ENCODE measurements at regions not wholly inside any gene's neighbourhood (a gene's known extent, or its start where the extent isn't known, plus 50 kb on each side); places are given as distances from the start of the nearest gene placed in this dataset.

GRCh38 chr2:71896385-71897136, 251.1 kb downstream of the CYP26B1 start:
- Histone ChIP-seq H3K9me3 (no peaks in the 10 kb centered on the region), H3K4me1 (no peaks in the 10 kb centered on the region), H3K27me3 (no peaks in the 10 kb centered on the region), H3K27ac (no peak overlapping the region), H3K4me3 (no peak overlapping the region), H3K36me3 (no peaks in the 10 kb centered on the region)
- 67 to 70% methylated on average over 9 of the region's 9 CpGs for WGBS, 2 donors
- ATAC-seq (no peak), FAIRE-seq (no peak), DNase-seq (no peak)
- TF ChIP-seq CTCF (IDR thresholded peaks at IDR 0.05) = no peak
- intact Hi-C loops (cut with DNase I) = no loop called here

GRCh38 chr2:71895320-71896161, 252.1 kb downstream of the CYP26B1 start:
- DNase-seq = no peak
- Histone ChIP-seq H3K4me1 (no peaks in the 10 kb centered on the region), H3K4me3 (no peak overlapping the region), H3K36me3 (no peaks in the 10 kb centered on the region), H3K27ac (no peak overlapping the region), H3K9me3 (no peaks in the 10 kb centered on the region), H3K27me3 (no peaks in the 10 kb centered on the region)
- 83 to 93% methylated on average over 10 of the region's 10 CpGs for WGBS, 2 donors
- no peak for ATAC-seq
- no peak for FAIRE-seq
- no peak for TF ChIP-seq CTCF (IDR thresholded peaks at IDR 0.05)
- intact Hi-C loops (cut with DNase I) = no loop called here

- FAIRE-seq = no peak
- no peaks in the 10 kb centered on the region for H3K36me3 ChIP-seq
- TF ChIP-seq CTCF (IDR thresholded peaks at IDR 0.05) = no peak
- H3K27ac ChIP-seq = no peak overlapping the region
- no peak for ATAC-seq
- no peak overlapping the region for H3K4me3 ChIP-seq
- H3K9me3 ChIP-seq = no peaks in the 10 kb centered on the region
- no peaks in the 10 kb centered on the region for H3K4me1 ChIP-seq
- intact Hi-C loops (cut with DNase I) = no loop called here
- WGBS, 2 donors = 62 to 73% methylated on average over 8 of the region's 8 CpGs
- H3K27me3 ChIP-seq = no peaks in the 10 kb centered on the region
- no peak for DNase-seq
These were observed 253.4 kb downstream of the CYP26B1 start for GRCh38 chr2:71894261-71894660.

GRCh38 chr2:71893646-71894045, 254.0 kb downstream of the CYP26B1 start:
- ATAC-seq (no peak), DNase-seq (no peak), FAIRE-seq (no peak)
- intact Hi-C loops (cut with DNase I) = no loop called here
- no peaks in the 10 kb centered on the region for H3K36me3 ChIP-seq
- WGBS, 2 donors = 64 to 69% methylated on average over 13 of the region's 13 CpGs
- no peak overlapping the region for H3K27ac ChIP-seq
- H3K4me3 ChIP-seq = no peak overlapping the region
- H3K27me3 ChIP-seq = no peaks in the 10 kb centered on the region
- H3K9me3 ChIP-seq = no peaks in the 10 kb centered on the region
- no peaks in the 10 kb centered on the region for H3K4me1 ChIP-seq
- TF ChIP-seq CTCF (IDR thresholded peaks at IDR 0.05) = no peak

GRCh38 chr2:71892896-71893295, 254.8 kb downstream of the CYP26B1 start:
- Histone ChIP-seq H3K4me1 (no peaks in the 10 kb centered on the region), H3K4me3 (no peak overlapping the region), H3K9me3 (no peaks in the 10 kb centered on the region), H3K27me3 (no peaks in the 10 kb centered on the region), H3K27ac (no peak overlapping the region), H3K36me3 (no peaks in the 10 kb centered on the region)
- intact Hi-C loops (cut with DNase I) = no loop called here
- FAIRE-seq (no peak), DNase-seq (no peak), ATAC-seq (no peak)
- 77 to 79% methylated on average over 6 of the region's 6 CpGs for WGBS, 2 donors
- TF ChIP-seq CTCF (IDR thresholded peaks at IDR 0.05) = no peak
